ENCODE measurements at regions not wholly inside any gene's neighbourhood (a gene's known extent, or its start where the extent isn't known, plus 50 kb on each side); places are given as distances from the start of the nearest gene placed in this dataset.

GRCh38 chr11:97993562-97993961, 1027.2 kb upstream of the CNTN5 start:
- no peak overlapping the region for H3K4me3 ChIP-seq (ENCODE audit: control insufficient read depth, low read depth, low read length)
- DNase-seq (ENCODE audit: low read depth) = no peak
- no peak for TF ChIP-seq CTCF (conservative IDR thresholded peaks at IDR 0.05; ENCODE audit: control insufficient read depth, insufficient read depth, low read depth, low read length)

- no peak for DNase-seq (ENCODE audit: low read depth)
- no peak for TF ChIP-seq CTCF (conservative IDR thresholded peaks at IDR 0.05; ENCODE audit: control insufficient read depth, insufficient read depth, low read depth, low read length)
- H3K4me3 ChIP-seq (ENCODE audit: control insufficient read depth, low read depth, low read length) = no peak overlapping the region
These were observed 1024.9 kb upstream of the CNTN5 start for GRCh38 chr11:97995874-97996273.

GRCh38 chr11:97996762-97997161, 1024.0 kb upstream of the CNTN5 start:
- TF ChIP-seq CTCF (conservative IDR thresholded peaks at IDR 0.05; ENCODE audit: control insufficient read depth, insufficient read depth, low read depth, low read length) = no peak
- DNase-seq (ENCODE audit: low read depth) = no peak
- H3K4me3 ChIP-seq (ENCODE audit: control insufficient read depth, low read depth, low read length) = no peak overlapping the region

- TF ChIP-seq CTCF (conservative IDR thresholded peaks at IDR 0.05; ENCODE audit: control insufficient read depth, insufficient read depth, low read depth, low read length) = no peak
- no peak overlapping the region for H3K4me3 ChIP-seq (ENCODE audit: control insufficient read depth, low read depth, low read length)
- no peak for DNase-seq (ENCODE audit: low read depth)
These were observed 1017.0 kb upstream of the CNTN5 start for GRCh38 chr11:98003606-98004371.

- TF ChIP-seq CTCF (conservative IDR thresholded peaks at IDR 0.05; ENCODE audit: control insufficient read depth, insufficient read depth, low read depth, low read length) = no peak
- H3K4me3 ChIP-seq (ENCODE audit: control insufficient read depth, low read depth, low read length) = no peak overlapping the region
- DNase-seq (ENCODE audit: low read depth) = no peak
These were observed 1013.7 kb upstream of the CNTN5 start for GRCh38 chr11:98007072-98007471.

- no peak overlapping the region for H3K4me3 ChIP-seq (ENCODE audit: control insufficient read depth, low read depth, low read length)
- no peak for DNase-seq (ENCODE audit: low read depth)
- TF ChIP-seq CTCF (conservative IDR thresholded peaks at IDR 0.05; ENCODE audit: control insufficient read depth, insufficient read depth, low read depth, low read length) = no peak
These were observed 993.1 kb upstream of the CNTN5 start for GRCh38 chr11:98027652-98028051.

All from fibroblast of mammary gland (primary cell).